Parathyroid adenoma (tissue), 2 donors: ENCODE measurements at regions not wholly inside any gene's neighbourhood (a gene's known extent, or its start where the extent isn't known, plus 50 kb on each side); places are given as distances from the start of the nearest gene placed in this dataset.

ENCODE experiments used
- H2AFZ ChIP-seq: fragments of 300-600 bp; sonication (generic); one replicate; pipeline ENCODE4 v1.7.0; 2017; ENCODE audit warnings: antibody characterized with exemption, mild to moderate bottlenecking
- H3K27ac ChIP-seq: fragments of 300-600 bp; sonication (generic); one replicate; pipeline ENCODE4 v1.7.0; 2017
- H3K27me3 ChIP-seq: fragments of 300-600 bp; sonication (generic); one replicate; pipeline ENCODE4 v1.7.0; 2017; ENCODE audit warnings: low read length; ENCODE audit not compliant: control insufficient read depth, insufficient read depth
- H3K36me3 ChIP-seq: fragments of 300-600 bp; sonication (generic); one replicate; pipeline ENCODE4 v1.7.0; 2017; ENCODE audit warnings: low read length; ENCODE audit not compliant: control insufficient read depth, insufficient read depth
- H3K4me1 ChIP-seq: fragments of 300-600 bp; sonication (generic); one replicate; pipeline ENCODE4 v1.7.0; 2017; ENCODE audit warnings: control low read depth
- H3K4me2 ChIP-seq: fragments of 300-600 bp; sonication (generic); one replicate; pipeline ENCODE4 v1.7.0; 2017; ENCODE audit warnings: low read length
- H3K4me3 ChIP-seq: fragments of 300-600 bp; sonication (generic); one replicate; pipeline ENCODE4 v1.7.0; 2017; ENCODE audit warnings: low read depth, low read length
- H3K79me2 ChIP-seq: fragments of 300-600 bp; sonication (generic); one replicate; pipeline ENCODE4 v1.7.0; 2017; ENCODE audit warnings: control low read depth
- H3K9ac ChIP-seq: fragments of 300-600 bp; sonication (generic); one replicate; pipeline ENCODE4 v1.7.0; 2017; ENCODE audit warnings: mild to moderate bottlenecking
- H3K9me3 ChIP-seq: fragments of 300-600 bp; sonication (generic); one replicate; pipeline ENCODE4 v1.7.0; 2017; ENCODE audit warnings: low read length; ENCODE audit not compliant: control insufficient read depth
- CTCF ChIP-seq: fragments of 300-600 bp; sonication (generic); IDR thresholded peaks from one replicate; pipeline ENCODE4 v1.7.0; 2017; ENCODE audit warnings: antibody characterized with exemption, mild to moderate bottlenecking
- donor health status: primary hyperparathyroidism.

- Histone ChIP-seq H2AFZ (no peak overlapping the region), H3K27me3 (no peaks in the 10 kb centered on the region), H3K9me3 (no peaks in the 10 kb centered on the region), H3K4me2 (no peak overlapping the region), H3K79me2 (no peaks in the 10 kb centered on the region), H3K4me1 (no peaks in the 10 kb centered on the region), H3K9ac (no peak overlapping the region), H3K4me3 (no peak overlapping the region), H3K27ac (no peak overlapping the region), H3K36me3 (no peaks in the 10 kb centered on the region)
- no peak for TF ChIP-seq CTCF
These were observed 445.8 kb downstream of the SATB2 start for GRCh38 chr2:199011908-199012307.

- no peaks in the 10 kb centered on the region for H3K36me3 ChIP-seq
- H3K4me1 ChIP-seq = no peaks in the 10 kb centered on the region
- no peaks in the 10 kb centered on the region for H3K27me3 ChIP-seq
- no peak overlapping the region for H3K27ac ChIP-seq
- H3K9me3 ChIP-seq = no peaks in the 10 kb centered on the region
- H3K4me3 ChIP-seq = no peak overlapping the region
- no peak overlapping the region for H3K4me2 ChIP-seq
- no peak for TF ChIP-seq CTCF
- no peak overlapping the region for H3K9ac ChIP-seq
- no peak overlapping the region for H2AFZ ChIP-seq
- H3K79me2 ChIP-seq = no peaks in the 10 kb centered on the region
These were observed 463.1 kb downstream of the SATB2 start for GRCh38 chr2:198994678-198995077.

GRCh38 chr2:198991431-198991830, 466.3 kb downstream of the SATB2 start:
- no peak overlapping the region for H3K27ac ChIP-seq
- H3K79me2 ChIP-seq = no peaks in the 10 kb centered on the region
- H3K9ac ChIP-seq = no peak overlapping the region
- H2AFZ ChIP-seq = no peak overlapping the region
- no peaks in the 10 kb centered on the region for H3K36me3 ChIP-seq
- H3K9me3 ChIP-seq = no peaks in the 10 kb centered on the region
- TF ChIP-seq CTCF = no peak
- no peaks in the 10 kb centered on the region for H3K27me3 ChIP-seq
- no peak overlapping the region for H3K4me3 ChIP-seq
- H3K4me1 ChIP-seq = no peaks in the 10 kb centered on the region
- no peak overlapping the region for H3K4me2 ChIP-seq

GRCh38 chr2:198975779-198976178, 482.0 kb downstream of the SATB2 start:
- Histone ChIP-seq H3K36me3 (no peaks in the 10 kb centered on the region), H3K79me2 (no peaks in the 10 kb centered on the region), H3K4me2 (no peak overlapping the region), H3K4me3 (no peak overlapping the region), H3K4me1 (no peaks in the 10 kb centered on the region), H3K27ac (no peak overlapping the region), H3K9me3 (no peaks in the 10 kb centered on the region), H2AFZ (no peak overlapping the region), H3K27me3 (no peaks in the 10 kb centered on the region), H3K9ac (no peak overlapping the region)
- no peak for TF ChIP-seq CTCF

GRCh38 chr2:198973785-198974184, 484.0 kb downstream of the SATB2 start:
- Histone ChIP-seq H3K4me2 (no peak overlapping the region), H2AFZ (no peak overlapping the region), H3K9me3 (no peaks in the 10 kb centered on the region), H3K27me3 (no peaks in the 10 kb centered on the region), H3K36me3 (no peaks in the 10 kb centered on the region), H3K27ac (no peak overlapping the region), H3K9ac (no peak overlapping the region), H3K4me1 (no peaks in the 10 kb centered on the region), H3K4me3 (no peak overlapping the region), H3K79me2 (no peaks in the 10 kb centered on the region)
- no peak for TF ChIP-seq CTCF
